ENCODE measurements at regions not wholly inside any gene's neighbourhood (a gene's known extent, or its start where the extent isn't known, plus 50 kb on each side); places are given as distances from the start of the nearest gene placed in this dataset.

DNA sequence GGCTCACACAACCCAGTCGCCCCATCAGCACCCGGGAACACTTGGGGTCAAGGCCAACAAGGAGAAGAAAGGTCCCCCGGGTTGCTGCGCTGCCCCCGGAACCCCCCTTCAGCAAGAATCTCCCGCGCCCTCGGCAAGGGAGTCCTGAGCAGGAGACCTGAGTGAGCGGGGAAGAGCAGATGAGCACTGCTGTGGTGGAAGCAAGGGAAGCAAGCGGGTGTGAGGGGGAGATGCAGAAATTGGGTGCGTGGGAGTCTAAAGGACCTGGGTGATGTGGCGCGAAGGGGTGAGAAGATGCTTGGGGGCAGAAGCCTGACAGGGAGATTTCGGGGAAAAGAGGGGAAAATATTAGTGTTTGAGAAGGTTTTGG is 105.5 kb upstream of the PRB2 start:
- Mint-ChIP-seq H3K27ac (no peak overlapping the region), H3K4me3 (no peak overlapping the region), H3K36me3 (peaks cover 9% of the 10 kb centered on the region), H3K9me3 (peaks cover 10% of the 10 kb centered on the region), H3K27me3 (peaks cover 25% of the 10 kb centered on the region), H3K4me1 (peaks cover 15% of the 10 kb centered on the region)
- no peak for ATAC-seq (ENCODE audit: low read depth)
- no peak for DNase-seq (ENCODE audit: low spot score in 2 of 2)

DNA sequence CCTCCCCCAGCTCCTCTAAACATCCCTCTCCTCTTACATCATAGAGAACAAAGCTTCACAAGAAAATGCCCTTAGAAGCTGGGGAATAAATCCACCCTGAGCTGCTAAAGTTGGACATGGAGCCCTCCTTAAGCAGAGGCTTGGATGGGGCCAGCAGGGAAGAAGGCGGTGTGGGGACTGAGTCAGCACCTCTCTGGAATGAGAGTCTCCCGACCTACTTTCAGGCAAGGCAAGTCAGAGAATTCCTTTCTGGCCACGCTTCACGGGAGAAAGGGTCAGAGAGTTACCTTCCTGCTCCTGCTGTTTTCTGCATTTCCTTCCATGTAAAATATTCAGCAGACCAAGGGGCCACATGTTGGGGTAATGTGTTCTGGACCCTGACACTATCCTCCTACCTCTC is 113.3 kb upstream of the PRB2 start:
- Mint-ChIP-seq H3K4me3 (no peak overlapping the region), H3K27ac (no peak overlapping the region), H3K27me3 (peaks cover 9% of the 10 kb centered on the region), H3K4me1 (no peaks in the 10 kb centered on the region), H3K9me3 (no peaks in the 10 kb centered on the region), H3K36me3 (peaks cover 5% of the 10 kb centered on the region)
- ATAC-seq (ENCODE audit: low read depth) (no peak), DNase-seq (ENCODE audit: low spot score in 2 of 2) (no peak)

DNA sequence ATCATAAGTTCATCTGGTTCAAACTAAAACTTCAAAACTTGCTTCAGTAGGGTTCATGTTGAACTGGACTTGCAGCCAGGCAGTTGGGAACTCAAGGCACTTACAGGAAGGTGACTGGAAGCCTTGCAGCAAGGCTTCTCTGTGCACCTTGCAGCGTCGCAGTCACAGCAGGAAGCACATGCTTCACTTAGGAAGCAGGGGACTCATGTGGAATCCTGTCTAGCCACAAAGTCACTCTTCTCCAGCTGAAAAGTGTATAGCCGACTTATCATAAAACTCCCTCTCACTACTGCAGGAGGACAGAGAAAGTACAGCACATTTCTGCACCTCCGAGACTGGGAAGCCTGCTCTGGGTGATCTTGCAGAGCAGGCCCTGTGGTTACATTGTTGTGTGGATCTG is 114.0 kb upstream of the PRB2 start:
- Mint-ChIP-seq H3K9me3 (no peaks in the 10 kb centered on the region), H3K4me3 (no peak overlapping the region), H3K27me3 (peaks cover 9% of the 10 kb centered on the region), H3K27ac (no peak overlapping the region), H3K4me1 (no peaks in the 10 kb centered on the region), H3K36me3 (peaks cover 5% of the 10 kb centered on the region)
- DNase-seq (ENCODE audit: low spot score in 2 of 2) (no peak), ATAC-seq (ENCODE audit: low read depth) (no peak)

DNA sequence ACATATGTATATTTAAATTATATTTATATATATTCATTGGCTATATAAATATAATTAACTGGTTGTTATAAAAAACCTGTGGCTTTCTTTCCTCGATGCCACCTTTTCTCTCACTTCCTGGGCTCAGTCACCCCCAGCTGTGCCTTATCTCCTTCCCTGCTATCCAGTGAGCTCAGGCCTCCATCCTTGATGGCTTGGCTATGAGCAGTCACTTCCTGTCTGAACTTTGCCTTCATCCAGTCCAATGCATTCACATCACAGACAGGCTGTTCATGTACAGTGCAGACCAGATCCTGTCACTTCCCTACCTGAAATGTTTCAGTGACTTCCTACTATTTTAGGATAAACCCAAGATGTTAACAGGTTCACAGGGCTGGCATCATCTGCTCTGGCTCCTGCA is 115.3 kb upstream of the PRB2 start:
- Mint-ChIP-seq H3K27ac (no peak overlapping the region), H3K4me3 (no peak overlapping the region), H3K9me3 (no peaks in the 10 kb centered on the region), H3K27me3 (peaks cover 7% of the 10 kb centered on the region), H3K36me3 (peaks cover 2% of the 10 kb centered on the region), H3K4me1 (no peaks in the 10 kb centered on the region)
- DNase-seq (ENCODE audit: low spot score in 2 of 2) (no peak), ATAC-seq (ENCODE audit: low read depth) (no peak)

DNA sequence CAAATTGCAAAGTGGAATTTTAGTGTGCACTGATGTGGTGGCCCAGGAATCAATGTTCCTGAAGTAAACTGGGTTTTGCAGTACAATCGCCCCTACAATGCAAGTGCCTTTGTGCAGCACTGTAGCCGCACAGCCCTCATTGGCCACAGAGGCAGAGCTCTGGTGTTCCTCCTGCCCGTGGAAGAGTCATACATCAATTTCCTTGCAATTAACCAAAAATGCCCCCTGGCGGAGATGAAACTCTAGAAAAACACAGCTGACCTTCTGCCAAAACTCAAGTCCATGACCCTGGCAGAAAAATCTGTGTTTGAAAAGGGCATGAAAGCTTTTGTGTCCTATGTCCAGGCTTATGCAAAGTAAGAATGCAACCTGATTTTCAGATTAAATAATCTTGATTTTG is 117.9 kb upstream of the PRB2 start:
- no peaks in the 10 kb centered on the region for H3K9me3 Mint-ChIP-seq
- H3K27me3 Mint-ChIP-seq, result peaks cover 2% of the 10 kb centered on the region
- no peaks in the 10 kb centered on the region for H3K36me3 Mint-ChIP-seq
- H3K27ac Mint-ChIP-seq, result no peak overlapping the region
- H3K4me1 Mint-ChIP-seq, result no peaks in the 10 kb centered on the region
- no peak for DNase-seq (ENCODE audit: low spot score in 2 of 2)
- no peak overlapping the region for H3K4me3 Mint-ChIP-seq
- ATAC-seq (ENCODE audit: low read depth), result no peak

DNA sequence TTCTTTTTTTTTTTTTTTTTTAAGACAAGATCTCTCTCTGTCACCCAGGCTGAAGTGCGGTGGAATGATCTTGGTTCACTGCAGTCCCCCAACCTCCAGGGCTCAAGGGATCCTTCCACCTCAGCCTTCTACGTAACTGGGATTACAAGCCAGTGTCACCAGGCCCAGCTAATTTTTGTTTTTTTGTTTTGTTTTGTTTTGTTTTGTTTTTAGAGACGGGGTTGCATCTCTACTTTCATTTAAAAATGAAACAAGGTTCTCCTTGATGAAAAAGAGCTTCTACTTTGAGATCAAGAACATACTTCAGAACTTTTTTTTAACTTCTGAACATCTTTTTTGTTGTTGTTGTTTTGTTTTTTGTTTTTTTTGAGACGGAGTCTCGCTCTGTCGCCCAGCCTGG is 121.7 kb upstream of the PRB2 start:
- Mint-ChIP-seq H3K36me3 (no peaks in the 10 kb centered on the region), H3K9me3 (no peaks in the 10 kb centered on the region), H3K27me3 (peaks cover 1% of the 10 kb centered on the region), H3K27ac (no peak overlapping the region), H3K4me1 (no peaks in the 10 kb centered on the region), H3K4me3 (no peak overlapping the region)
- no peak for ATAC-seq (ENCODE audit: low read depth)
- no peak for DNase-seq (ENCODE audit: low spot score in 2 of 2)

DNA sequence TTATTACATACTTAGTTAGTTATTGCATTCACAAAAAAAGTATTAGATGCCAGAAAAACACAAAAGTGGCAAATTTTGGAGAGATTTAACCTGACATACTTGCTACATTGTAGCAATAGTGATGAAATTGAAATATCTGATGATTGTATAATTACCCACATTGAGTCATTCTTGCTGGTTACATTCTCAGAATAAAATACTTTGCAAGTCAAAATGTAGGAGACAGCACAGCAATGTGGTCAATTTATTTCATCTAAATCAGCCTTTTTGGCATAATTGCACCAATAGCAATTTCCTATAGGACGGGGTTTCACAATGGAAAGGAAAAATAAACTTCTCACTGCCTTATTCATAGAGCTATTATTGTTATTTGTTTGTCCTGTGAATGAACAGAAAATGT is 125.0 kb upstream of the ETV6 start:
- ATAC-seq (ENCODE audit: low read depth) (no peak), DNase-seq (ENCODE audit: low spot score in 2 of 2) (no peak)
- H3K27me3 Mint-ChIP-seq, result peaks cover 1% of the 10 kb centered on the region
- H3K27ac Mint-ChIP-seq, result no peak overlapping the region
- no peaks in the 10 kb centered on the region for H3K4me1 Mint-ChIP-seq
- no peaks in the 10 kb centered on the region for H3K9me3 Mint-ChIP-seq
- H3K4me3 Mint-ChIP-seq, result no peak overlapping the region
- no peaks in the 10 kb centered on the region for H3K36me3 Mint-ChIP-seq

DNA sequence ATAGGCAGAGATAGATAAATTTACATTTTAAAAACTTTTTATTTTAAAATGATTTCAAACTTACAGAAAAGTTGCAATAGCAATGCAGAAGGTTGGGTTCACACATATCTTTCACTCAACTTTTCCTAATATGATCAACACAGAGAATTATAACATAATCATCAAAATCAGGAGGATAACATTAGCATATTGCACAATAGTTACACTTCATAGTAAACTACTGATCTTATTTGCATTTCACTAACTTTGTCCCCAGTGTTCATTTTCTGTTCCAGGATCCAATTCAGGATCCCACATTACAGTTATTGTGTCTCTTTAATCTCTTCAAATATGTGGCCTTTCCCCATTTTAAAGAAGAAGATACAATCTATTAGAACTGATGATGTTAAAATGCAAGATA is 115.4 kb upstream of the ETV6 start:
- Mint-ChIP-seq H3K27ac (no peak overlapping the region), H3K4me3 (no peak overlapping the region), H3K9me3 (peaks cover 2% of the 10 kb centered on the region), H3K36me3 (peaks cover 5% of the 10 kb centered on the region), H3K4me1 (no peaks in the 10 kb centered on the region), H3K27me3 (peaks cover 15% of the 10 kb centered on the region)
- DNase-seq (ENCODE audit: low spot score in 2 of 2), result no peak
- ATAC-seq (ENCODE audit: low read depth), result no peak

DNA sequence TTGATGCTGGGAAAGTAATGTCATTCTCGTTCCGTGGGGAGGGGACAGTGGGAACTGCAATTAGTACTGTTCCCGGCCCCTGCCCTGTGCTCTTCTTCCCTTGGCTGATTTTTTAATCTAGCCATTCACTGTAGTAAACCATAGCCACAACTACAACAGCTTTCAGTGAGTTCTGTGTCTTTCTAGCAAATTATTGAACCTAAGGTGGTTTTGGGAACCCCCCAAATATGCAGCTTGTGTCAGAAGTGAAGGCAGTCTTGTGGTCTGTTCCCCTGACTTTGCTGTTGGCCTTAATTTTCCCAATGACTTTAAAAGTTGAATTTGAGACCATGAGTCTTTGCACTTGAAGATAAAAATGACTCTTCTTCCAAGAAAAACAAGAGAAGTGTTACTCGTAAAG is 114.3 kb upstream of the ETV6 start:
- H3K27me3 Mint-ChIP-seq, result peaks cover 13% of the 10 kb centered on the region
- peaks cover 5% of the 10 kb centered on the region for H3K36me3 Mint-ChIP-seq
- DNase-seq (ENCODE audit: low spot score in 2 of 2), result no peak
- H3K9me3 Mint-ChIP-seq, result peaks cover 2% of the 10 kb centered on the region
- H3K4me1 Mint-ChIP-seq, result no peaks in the 10 kb centered on the region
- ATAC-seq (ENCODE audit: low read depth), result no peak
- no peak overlapping the region for H3K27ac Mint-ChIP-seq
- H3K4me3 Mint-ChIP-seq, result no peak overlapping the region

DNA sequence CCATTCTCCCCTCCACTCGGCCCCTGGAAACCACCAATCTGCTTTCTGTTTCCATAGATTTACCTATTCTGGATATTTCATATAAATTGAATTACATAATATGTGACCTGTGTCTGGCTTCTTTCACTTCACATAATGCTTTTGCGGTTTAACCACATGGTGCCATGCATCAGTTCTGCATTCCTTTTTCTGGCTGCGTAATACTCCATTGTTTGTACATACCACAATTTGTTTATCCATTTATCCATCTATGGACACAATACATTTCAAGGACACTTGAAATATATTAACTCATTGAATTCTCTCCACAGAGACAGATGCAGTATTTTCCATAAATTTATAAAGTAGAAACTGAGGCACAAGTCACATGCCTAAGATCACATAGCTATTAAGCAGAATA is 110.3 kb upstream of the ETV6 start:
- no peak overlapping the region for H3K4me3 Mint-ChIP-seq
- peaks cover 6% of the 10 kb centered on the region for H3K27me3 Mint-ChIP-seq
- H3K36me3 Mint-ChIP-seq, result peaks cover 1% of the 10 kb centered on the region
- H3K4me1 Mint-ChIP-seq, result no peaks in the 10 kb centered on the region
- H3K27ac Mint-ChIP-seq, result no peak overlapping the region
- H3K9me3 Mint-ChIP-seq, result peaks cover 2% of the 10 kb centered on the region
- DNase-seq (ENCODE audit: low spot score in 2 of 2) (no peak), ATAC-seq (ENCODE audit: low read depth) (no peak)

DNA sequence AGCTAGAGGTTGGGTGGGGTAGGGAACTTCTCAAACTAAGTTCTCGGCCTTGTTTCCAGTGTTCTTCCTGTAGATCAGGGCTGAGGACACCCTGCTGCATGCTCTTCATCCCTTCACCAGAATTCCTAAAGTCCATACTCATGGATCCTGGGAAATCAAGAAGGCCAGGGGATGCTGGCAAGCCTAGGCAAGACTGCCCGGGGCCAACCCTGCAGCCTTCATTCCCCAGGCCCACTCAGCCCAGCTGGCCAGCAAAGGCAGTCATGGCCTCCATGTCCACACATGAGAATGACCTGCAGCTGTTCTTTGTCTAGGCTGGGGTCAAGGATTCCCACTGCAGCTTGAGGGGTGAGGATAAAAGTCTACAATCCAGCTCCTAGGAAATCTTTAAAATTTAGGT is 109.3 kb upstream of the ETV6 start:
- no peak overlapping the region for H3K27ac Mint-ChIP-seq
- H3K27me3 Mint-ChIP-seq, result no peaks in the 10 kb centered on the region
- ATAC-seq (ENCODE audit: low read depth) (no peak), DNase-seq (ENCODE audit: low spot score in 2 of 2) (no peak)
- peaks cover 1% of the 10 kb centered on the region for H3K4me1 Mint-ChIP-seq
- H3K36me3 Mint-ChIP-seq, result peaks cover 1% of the 10 kb centered on the region
- H3K9me3 Mint-ChIP-seq, result peaks cover 2% of the 10 kb centered on the region
- no peak overlapping the region for H3K4me3 Mint-ChIP-seq

DNA sequence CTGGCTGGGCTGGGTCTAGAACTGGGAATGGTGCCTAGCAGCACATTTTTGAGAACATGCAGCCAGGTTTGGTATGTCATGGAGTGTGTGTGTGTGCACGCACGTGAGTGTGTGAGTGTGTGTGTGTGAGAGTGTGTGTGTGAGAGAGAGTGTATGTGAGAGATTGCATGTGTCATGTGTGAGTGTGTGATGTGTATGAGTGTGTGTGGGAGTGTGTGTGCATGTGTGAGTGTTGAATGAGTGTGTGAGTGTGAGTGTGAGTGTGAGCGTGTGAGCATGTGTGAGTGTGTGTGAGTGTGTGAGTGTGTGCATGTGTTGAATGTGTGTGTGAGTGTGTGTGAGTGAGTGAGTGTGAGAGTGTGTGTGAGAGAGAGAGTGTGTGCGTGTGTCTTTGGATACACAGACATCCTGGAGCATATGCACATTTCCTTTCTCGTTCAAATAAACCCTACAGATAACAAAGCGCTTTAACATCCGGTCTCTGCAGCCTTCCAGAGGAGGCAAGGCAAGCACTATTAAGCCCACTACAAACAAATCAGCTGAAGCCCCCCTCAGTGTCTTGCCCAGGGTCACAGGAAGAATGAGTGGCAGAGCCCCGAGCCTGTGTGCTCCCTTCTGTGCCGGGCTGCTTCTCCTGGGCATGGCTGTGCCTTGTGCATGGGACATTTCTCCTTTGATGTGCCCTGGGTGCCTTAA is 108.7 kb upstream of the ETV6 start:
- DNase-seq (ENCODE audit: low spot score in 2 of 2), result no peak
- ATAC-seq (ENCODE audit: low read depth), result no peak
- peaks cover 2% of the 10 kb centered on the region for H3K9me3 Mint-ChIP-seq
- no peak overlapping the region for H3K27ac Mint-ChIP-seq
- peaks cover 1% of the 10 kb centered on the region for H3K36me3 Mint-ChIP-seq
- H3K27me3 Mint-ChIP-seq, result no peaks in the 10 kb centered on the region
- H3K4me3 Mint-ChIP-seq, result no peak overlapping the region
- peaks cover 7% of the 10 kb centered on the region for H3K4me1 Mint-ChIP-seq

DNA sequence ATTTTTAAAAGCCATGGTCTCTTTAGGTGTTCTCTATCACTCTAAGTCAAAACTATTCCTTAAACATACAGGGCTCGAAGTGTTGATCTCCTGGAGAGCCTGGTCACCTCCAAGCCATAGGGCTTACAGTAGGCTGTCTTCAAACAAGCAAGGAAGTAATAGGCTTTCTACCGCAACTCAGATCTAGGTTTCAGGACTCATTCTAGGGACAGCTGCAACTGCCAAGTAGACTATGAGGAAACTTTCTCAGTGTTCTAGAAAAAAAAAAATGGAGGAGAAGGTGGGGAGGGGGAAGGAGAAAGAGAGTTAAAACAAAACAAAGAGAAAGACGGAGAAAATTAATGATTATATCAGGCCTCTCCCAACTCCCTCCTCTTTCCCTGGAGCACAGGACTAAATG is 106.9 kb upstream of the ETV6 start:
- ATAC-seq (ENCODE audit: low read depth) (no peak), DNase-seq (ENCODE audit: low spot score in 2 of 2) (no peak)
- Mint-ChIP-seq H3K27me3 (no peaks in the 10 kb centered on the region), H3K27ac (no peak overlapping the region), H3K4me3 (no peak overlapping the region), H3K36me3 (peaks cover 1% of the 10 kb centered on the region), H3K4me1 (peaks cover 10% of the 10 kb centered on the region), H3K9me3 (no peaks in the 10 kb centered on the region)

DNA sequence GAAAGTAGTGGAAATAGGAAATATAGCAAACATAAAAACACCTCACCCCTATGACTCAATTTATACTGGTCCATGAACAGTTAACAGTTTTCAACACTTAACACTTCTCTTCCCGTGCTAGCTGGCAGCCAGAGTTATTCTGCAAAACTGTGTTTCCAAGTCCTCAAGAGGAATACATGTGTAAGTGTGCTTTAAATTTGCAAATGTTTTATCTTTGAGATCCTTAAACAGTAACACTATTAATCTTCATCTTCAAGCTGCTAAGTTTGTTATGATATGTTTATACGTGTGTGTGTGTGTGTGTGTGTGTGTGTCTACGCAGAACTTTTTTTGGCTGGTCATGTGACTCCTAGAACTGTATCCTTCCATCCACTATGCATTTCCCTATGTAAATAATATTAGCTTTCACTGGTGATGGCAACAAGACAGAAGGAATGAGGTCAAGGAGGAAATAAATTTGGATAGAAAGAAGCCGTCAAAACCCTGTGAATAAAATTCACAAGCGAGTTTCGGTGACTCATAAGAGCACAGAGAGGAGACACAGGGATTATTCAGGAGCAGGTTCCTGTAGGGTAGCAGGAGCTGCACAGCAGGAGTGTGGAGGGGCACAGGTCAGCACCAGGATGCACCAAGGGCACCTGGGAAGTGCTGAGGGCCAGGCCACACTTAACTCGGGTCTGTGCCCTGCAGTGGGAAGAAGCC is 105.9 kb upstream of the ETV6 start:
- no peak for ATAC-seq (ENCODE audit: low read depth)
- Mint-ChIP-seq H3K36me3 (peaks cover 1% of the 10 kb centered on the region), H3K9me3 (no peaks in the 10 kb centered on the region), H3K27ac (no peak overlapping the region), H3K27me3 (no peaks in the 10 kb centered on the region), H3K4me3 (no peak overlapping the region), H3K4me1 (peaks cover 10% of the 10 kb centered on the region)
- DNase-seq (ENCODE audit: low spot score in 2 of 2), result no peak
